Osteoblast (primary cell): ENCODE measurements at regions not wholly inside any gene's neighbourhood (a gene's known extent, or its start where the extent isn't known, plus 50 kb on each side); places are given as distances from the start of the nearest gene placed in this dataset.
A peak's percentile ranks its signal among the peaks of the same experiment; 100 is the strongest.

Experiments used
- DNase-seq: peaks from one replicate; pipeline ENCODE4 v3.0.0; 2011; ENCODE audit warnings: low spot score, mixed read lengths; ENCODE audit not compliant: insufficient read length; ENCODE audit errors: missing footprints
- H2AFZ ChIP-seq: 2 replicates; pipeline ENCODE4 v1.6.0; 2011; ENCODE audit warnings: mild to moderate bottlenecking, low read length
- H3K27ac ChIP-seq: 2 replicates; pipeline ENCODE4 v1.5.1; 2011; ENCODE audit warnings: mild to moderate bottlenecking, low read depth, low read length, moderate library complexity
- H3K27me3 ChIP-seq: 2 replicates; pipeline ENCODE4 v1.6.0; 2012; ENCODE audit warnings: mild to moderate bottlenecking, control low read depth, inconsistent platforms, low read length, moderate library complexity; ENCODE audit not compliant: insufficient read depth
- H3K36me3 ChIP-seq: 2 replicates; pipeline ENCODE4 v1.5.1; 2011; ENCODE audit warnings: mild to moderate bottlenecking, low read length, control low read depth, moderate library complexity; ENCODE audit not compliant: insufficient read depth
- H3K4me1 ChIP-seq: 2 replicates; pipeline ENCODE4 v1.5.1; 2011; ENCODE audit warnings: mild to moderate bottlenecking, low read length, control low read depth, moderate library complexity; ENCODE audit not compliant: insufficient read depth
- H3K4me2 ChIP-seq: 2 replicates; pipeline ENCODE4 v1.6.0; 2011; ENCODE audit warnings: mild to moderate bottlenecking, low read length; ENCODE audit not compliant: insufficient read depth
- H3K4me3 ChIP-seq: fragments of 200-600 bp; sonication (generic); 3 replicates; pipeline ENCODE4 v1.5.1; 2012; ENCODE audit warnings: mild to moderate bottlenecking, low read length, inconsistent platforms; ENCODE audit not compliant: insufficient read depth
- H3K79me2 ChIP-seq: 2 replicates; pipeline ENCODE4 v1.6.0; 2012; ENCODE audit warnings: mild to moderate bottlenecking, low read length, control low read depth, inconsistent platforms; ENCODE audit not compliant: insufficient read depth
- H3K9me3 ChIP-seq: 2 replicates; pipeline ENCODE4 v1.5.1; 2011; ENCODE audit warnings: low read depth, low read length, control low read depth
- H4K20me1 ChIP-seq: 2 replicates; pipeline ENCODE4 v1.6.0; 2012; ENCODE audit warnings: mild to moderate bottlenecking, low read length, control low read depth; ENCODE audit not compliant: insufficient read depth
- TF ChIP-seq, protein P1 (sequence below): IDR thresholded peaks from 2 replicates; pipeline ENCODE4 v1.5.1; 2011; ENCODE audit warnings: mild to moderate bottlenecking, low read depth, low read length, moderate library complexity; ENCODE audit errors: extremely low read depth

DNA sequence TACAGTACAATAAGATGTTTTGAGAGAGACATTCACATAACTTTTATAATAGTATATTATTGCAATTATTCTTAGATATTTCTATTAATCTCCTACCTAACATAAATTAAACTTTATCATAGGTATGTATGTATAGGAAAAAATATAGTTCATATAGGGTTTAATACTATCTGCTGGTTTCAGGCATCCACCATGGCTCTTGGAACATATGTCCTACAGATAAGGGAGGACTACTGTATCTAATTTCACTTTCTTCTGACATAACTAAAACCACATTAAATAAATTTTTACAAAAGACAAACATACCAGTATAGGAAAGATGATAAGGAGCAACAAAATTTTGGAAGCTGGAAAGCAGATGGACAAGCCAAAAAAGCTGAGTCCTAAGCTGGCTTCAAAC is 67.9 kb upstream of the TMEM17 start:
- no peaks in the 10 kb centered on the region for H3K79me2 ChIP-seq
- H4K20me1 ChIP-seq, result no peaks in the 10 kb centered on the region
- no peak overlapping the region for H2AFZ ChIP-seq
- H3K4me3 ChIP-seq, result no peak overlapping the region
- H3K36me3 ChIP-seq, result no peaks in the 10 kb centered on the region
- TF ChIP-seq, protein P1, sequence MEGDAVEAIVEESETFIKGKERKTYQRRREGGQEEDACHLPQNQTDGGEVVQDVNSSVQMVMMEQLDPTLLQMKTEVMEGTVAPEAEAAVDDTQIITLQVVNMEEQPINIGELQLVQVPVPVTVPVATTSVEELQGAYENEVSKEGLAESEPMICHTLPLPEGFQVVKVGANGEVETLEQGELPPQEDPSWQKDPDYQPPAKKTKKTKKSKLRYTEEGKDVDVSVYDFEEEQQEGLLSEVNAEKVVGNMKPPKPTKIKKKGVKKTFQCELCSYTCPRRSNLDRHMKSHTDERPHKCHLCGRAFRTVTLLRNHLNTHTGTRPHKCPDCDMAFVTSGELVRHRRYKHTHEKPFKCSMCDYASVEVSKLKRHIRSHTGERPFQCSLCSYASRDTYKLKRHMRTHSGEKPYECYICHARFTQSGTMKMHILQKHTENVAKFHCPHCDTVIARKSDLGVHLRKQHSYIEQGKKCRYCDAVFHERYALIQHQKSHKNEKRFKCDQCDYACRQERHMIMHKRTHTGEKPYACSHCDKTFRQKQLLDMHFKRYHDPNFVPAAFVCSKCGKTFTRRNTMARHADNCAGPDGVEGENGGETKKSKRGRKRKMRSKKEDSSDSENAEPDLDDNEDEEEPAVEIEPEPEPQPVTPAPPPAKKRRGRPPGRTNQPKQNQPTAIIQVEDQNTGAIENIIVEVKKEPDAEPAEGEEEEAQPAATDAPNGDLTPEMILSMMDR, result no peak
- H3K9me3 ChIP-seq, result no peaks in the 10 kb centered on the region
- no peak overlapping the region for H3K4me2 ChIP-seq
- no peak overlapping the region for H3K27ac ChIP-seq
- H3K27me3 ChIP-seq, result no peaks in the 10 kb centered on the region
- peaks cover 40% of the 10 kb centered on the region for H3K4me1 ChIP-seq
- no peak for DNase-seq

DNA sequence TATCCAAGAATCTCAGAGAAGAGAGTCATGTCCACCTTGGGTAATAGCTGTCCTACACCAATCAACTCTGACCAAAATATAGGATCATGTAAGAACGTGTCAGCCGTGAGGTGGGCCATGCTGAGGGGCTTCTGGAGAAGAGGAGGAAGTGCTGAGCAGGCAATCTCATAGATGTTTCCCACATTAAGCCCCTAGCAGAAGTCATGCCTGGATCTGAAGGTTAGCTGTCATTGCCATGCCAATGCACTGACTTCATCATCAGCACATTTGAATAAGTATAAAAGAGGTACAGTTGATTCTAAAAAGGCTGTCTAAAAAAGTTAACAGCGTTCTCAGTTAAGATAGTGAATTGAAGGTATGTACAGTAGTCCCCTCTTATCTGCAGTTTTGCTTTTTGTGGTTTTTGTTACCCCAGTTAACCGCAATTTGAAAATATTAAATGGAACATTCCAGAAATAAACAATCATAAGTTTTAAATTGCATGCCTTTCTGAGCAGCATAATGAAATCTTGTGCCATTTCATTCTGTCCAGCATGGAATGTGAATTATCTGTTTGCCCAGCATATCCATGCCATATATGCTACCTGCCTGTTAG is 67.2 kb upstream of the TMEM17 start:
- TF ChIP-seq, protein P1, result no peak
- Histone ChIP-seq H4K20me1 (no peaks in the 10 kb centered on the region), H3K4me2 (no peak overlapping the region), H3K27ac (no peak overlapping the region), H2AFZ (no peak overlapping the region), H3K4me1 (peaks cover 33% of the 10 kb centered on the region), H3K36me3 (no peaks in the 10 kb centered on the region), H3K9me3 (no peaks in the 10 kb centered on the region), H3K79me2 (no peaks in the 10 kb centered on the region), H3K27me3 (no peaks in the 10 kb centered on the region), H3K4me3 (no peak overlapping the region)
- no peak for DNase-seq

DNA sequence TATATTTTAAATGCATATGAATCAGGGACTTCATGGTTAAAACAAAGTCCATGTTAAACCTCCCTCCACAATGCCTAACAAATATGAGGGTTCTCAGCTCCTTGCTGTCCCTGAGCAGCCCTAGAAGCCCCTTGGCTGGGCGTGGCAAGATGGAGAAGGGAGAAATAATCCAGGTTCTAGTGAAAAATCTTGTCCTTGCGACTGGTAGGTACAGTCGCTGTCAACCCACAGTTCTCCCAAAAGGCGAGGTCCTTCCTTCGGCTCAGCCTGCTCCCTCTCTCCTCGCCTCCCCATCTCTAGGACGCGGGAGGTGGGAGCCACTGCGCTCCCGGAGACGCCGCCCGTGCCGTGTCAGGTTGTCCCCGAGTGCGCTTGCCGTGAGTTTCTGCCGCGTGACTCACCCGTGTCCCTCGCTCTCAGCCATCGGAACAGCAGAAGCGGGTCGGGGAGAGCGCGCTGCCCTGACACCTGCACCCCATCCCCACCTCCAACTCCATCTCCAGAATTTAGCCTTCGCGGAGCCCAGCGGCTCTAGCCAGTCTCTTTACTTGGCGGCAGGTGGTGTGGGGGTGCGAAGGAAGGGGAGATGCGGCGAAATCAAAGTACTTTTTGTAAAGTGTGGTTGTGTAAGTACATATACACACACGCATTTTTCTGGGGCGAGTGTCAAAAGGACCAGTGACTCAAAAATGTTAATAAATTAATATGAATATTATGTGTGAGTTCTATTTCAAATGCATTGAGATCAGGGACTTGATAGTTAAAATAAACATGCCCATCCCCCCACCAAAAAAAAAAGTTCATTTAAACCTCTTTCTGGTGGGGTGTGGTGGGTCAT is 65.1 kb upstream of the TMEM17 start:
- H3K9me3 ChIP-seq, result no peaks in the 10 kb centered on the region
- no peaks in the 10 kb centered on the region for H3K79me2 ChIP-seq
- H3K27me3 ChIP-seq, result no peaks in the 10 kb centered on the region
- no peak for DNase-seq
- TF ChIP-seq, protein P1, result no peak
- H3K36me3 ChIP-seq, result no peaks in the 10 kb centered on the region
- peak overlapping the region; percentile 68 for H3K4me3 ChIP-seq
- peaks cover 18% of the 10 kb centered on the region for H3K4me1 ChIP-seq
- peak overlapping the region; percentile 89 for H2AFZ ChIP-seq
- peak overlapping the region; percentile 92 for H3K4me2 ChIP-seq
- H4K20me1 ChIP-seq, result no peaks in the 10 kb centered on the region
- H3K27ac ChIP-seq, result no peak overlapping the region
